K562 (cell line): ENCODE measurements at regions not wholly inside any gene's neighbourhood (a gene's known extent, or its start where the extent isn't known, plus 50 kb on each side); places are given as distances from the start of the nearest gene placed in this dataset.

Experiments used
- ATAC-seq: fragments of 200-7000 bp; cut with Tn5 transposase; 3 replicates; pipeline ENCODE4 v1.9.1; 2020; ENCODE audit warnings: moderate library complexity
- BruUV-seq: library from RNA; stranded (reverse); fragments of 400-500 nt; replicated peaks from 2 replicates; lab custom pipeline; 2021; lab: Mats Ljungman, UMichigan
- CTCF ChIA-PET: fragments of 300-600 bp; formaldehyde crosslinking; extraction: SDS; loops from one replicate; lab custom pipeline; 2021; ENCODE audit warnings: low intra/inter-chr PET ratio; lab: Yijun Ruan, JAX
- POLR2A ChIA-PET: fragments of 300-600, 350-650 bp; sonication (Branson Sonifier 250); formaldehyde crosslinking; extraction: SDS; loops from one replicate; lab custom pipeline; 2021; ENCODE audit warnings: antibody characterized with exemption, inconsistent platforms; lab: Yijun Ruan, JAX
- DNase-seq, 4 experiments: peaks; one replicate each; pipeline versions ENCODE4 v3.0.0 to v3.0.0-alpha.2; 2011 to 2018; ENCODE audit warnings: low spot score in 3 of 4, mixed read lengths in 3 of 4; ENCODE audit errors: extremely low read depth in 1 of 4
- FAIRE-seq: peaks from 2 replicates; lab custom pipeline; 2011; peaks lifted over from hg19 to GRCh38; lab: Jason Lieb, UNC
- H2AFZ ChIP-seq: 2 replicates; pipeline ENCODE4 v1.6.0; 2011; ENCODE audit warnings: low read depth, low read length, control low read depth, inconsistent platforms
- H3K27ac ChIP-seq: fragments of 200-600 bp; 3 replicates; pipeline ENCODE4 v1.8.0; 2011; ENCODE audit warnings: low read depth, mild to moderate bottlenecking, control low read depth, inconsistent platforms, low read length, moderate library complexity, mixed read lengths; ENCODE audit errors: extremely low read depth
- H3K27me3 ChIP-seq, 2 experiments: fragments of 300-600 bp in 1 of 2; 2 replicates in 1 of 2; 3 replicates in 1 of 2; pipeline versions ENCODE4 v1.6.0 to v1.8.0; 2011; ENCODE audit warnings: inconsistent platforms in 2 of 2, low read length in 2 of 2, mild to moderate bottlenecking in 1 of 2, mixed read lengths in 1 of 2, moderate library complexity in 1 of 2; ENCODE audit not compliant: control insufficient read depth in 2 of 2, insufficient read depth in 2 of 2
- H3K36me3 ChIP-seq: fragments of 300-600 bp; 3 replicates; pipeline ENCODE4 v1.8.0; 2011; ENCODE audit warnings: mild to moderate bottlenecking, low read length, inconsistent platforms; ENCODE audit not compliant: control insufficient read depth, insufficient read depth
- H3K4me1 ChIP-seq, 2 experiments: fragments of 200-600 bp in 1 of 2; replicated peaks in 1 of 2; 2 replicates in 1 of 2; 3 replicates in 1 of 2; pipeline versions ENCODE4 v1.5.1 to v1.8.0; 2011; ENCODE audit warnings: inconsistent platforms in 2 of 2, low read length in 2 of 2, mild to moderate bottlenecking in 1 of 2, mixed read lengths in 1 of 2, moderate library complexity in 1 of 2; ENCODE audit not compliant: control insufficient read depth in 2 of 2, insufficient read depth in 2 of 2
- H3K4me2 ChIP-seq: 2 replicates; pipeline ENCODE4 v1.6.1; 2011; ENCODE audit warnings: low read length, control low read depth, inconsistent platforms, mixed read lengths; ENCODE audit not compliant: insufficient read depth
- H3K4me3 ChIP-seq: fragments of 200-600 bp; sonication (generic), shearing (Covaris generic); 2 replicates; pipeline ENCODE4 v1.5.1; 2016; ENCODE audit warnings: control low read depth, inconsistent platforms
- H3K79me2 ChIP-seq: fragments of 200-600 bp; 3 replicates; pipeline ENCODE4 v1.8.0; 2011; ENCODE audit warnings: low read length, inconsistent platforms; ENCODE audit not compliant: control insufficient read depth, insufficient read depth
- H3K9ac ChIP-seq, 2 experiments: 2 replicates each; pipeline versions ENCODE4 v1.6.0 to v1.6.1; 2011; ENCODE audit warnings: low read depth in 2 of 2, low read length in 2 of 2, control low read depth in 1 of 2, inconsistent platforms in 1 of 2, mild to moderate bottlenecking in 1 of 2, mixed read lengths in 1 of 2; ENCODE audit not compliant: insufficient read depth in 1 of 2
- H3K9me1 ChIP-seq: one replicate; pipeline ENCODE4 v1.6.0; 2011; ENCODE audit warnings: inconsistent platforms, mild to moderate bottlenecking, low read length, moderate library complexity; ENCODE audit not compliant: control insufficient read depth, insufficient read depth
- H3K9me3 ChIP-seq: replicated peaks from 2 replicates; pipeline ENCODE4 v1.5.1; 2011; ENCODE audit warnings: low read depth, low read length, inconsistent platforms; ENCODE audit not compliant: control insufficient read depth, insufficient read depth
- H4K20me1 ChIP-seq: replicated peaks from 2 replicates; pipeline ENCODE4 v1.6.1; 2011; ENCODE audit warnings: low read length, inconsistent platforms, mixed read lengths; ENCODE audit not compliant: control insufficient read depth, insufficient read depth
- RBM34 ChIP-seq: fragments of 200-400 bp; formaldehyde crosslinking; IDR thresholded peaks from 2 replicates; pipeline ENCODE4 v1.6.1; 2018; ENCODE audit warnings: low read length, borderline replicate concordance; ENCODE audit not compliant: insufficient read depth
- WGBS: fragments of 100-300 bp; shearing (Covaris generic); methylation state at CpG from one replicate; pipeline ENCODE4 v1.1.6; 2016; ENCODE audit warnings: low coverage, mixed read lengths; ENCODE audit not compliant: insufficient coverage; ENCODE audit errors: missing lambda C conversion rate; 5-methylcytosine and 5-hydroxymethylcytosine counted together
- in situ Hi-C: fragments of 300-500 bp; cut with MboI; formaldehyde crosslinking; loops from 4 replicates; pipeline ENCODE4 v1.15.0; 2018; ENCODE audit warnings: inconsistent platforms, mixed read lengths
- intact Hi-C: fragments of 100-400 bp; cut with micrococcal nuclease; formaldehyde crosslinking; loops from 2 replicates; pipeline ENCODE4 v1.14.2; 2022
- TF ChIP-seq, protein P1 (sequence below), 3 experiments: fragments of 200-800 bp in 1 of 3; fragments of 250-450 bp in 1 of 3; fragments of 450-650 bp in 1 of 3; sonication (Bioruptor Pico) in 1 of 3; sonication (Bioruptor generic) in 1 of 3; formaldehyde crosslinking in 1 of 3; IDR thresholded peaks; 2 replicates each; pipeline versions ENCODE4 v1.6.1 to v1.8.0; 2016 to 2022; ENCODE audit warnings: mild to moderate bottlenecking in 2 of 3, missing genetic modification characterization in 2 of 3, missing compliant biosample characterization in 1 of 3, moderate library complexity in 1 of 3

GRCh38 chr2:104952976-104953375, 84.9 kb upstream of the MRPS9 start:
- H3K36me3 ChIP-seq = no peaks in the 10 kb centered on the region
- H3K27ac ChIP-seq = no peak overlapping the region
- POLR2A ChIA-PET = no interaction called here
- TF ChIP-seq, protein P1, sequence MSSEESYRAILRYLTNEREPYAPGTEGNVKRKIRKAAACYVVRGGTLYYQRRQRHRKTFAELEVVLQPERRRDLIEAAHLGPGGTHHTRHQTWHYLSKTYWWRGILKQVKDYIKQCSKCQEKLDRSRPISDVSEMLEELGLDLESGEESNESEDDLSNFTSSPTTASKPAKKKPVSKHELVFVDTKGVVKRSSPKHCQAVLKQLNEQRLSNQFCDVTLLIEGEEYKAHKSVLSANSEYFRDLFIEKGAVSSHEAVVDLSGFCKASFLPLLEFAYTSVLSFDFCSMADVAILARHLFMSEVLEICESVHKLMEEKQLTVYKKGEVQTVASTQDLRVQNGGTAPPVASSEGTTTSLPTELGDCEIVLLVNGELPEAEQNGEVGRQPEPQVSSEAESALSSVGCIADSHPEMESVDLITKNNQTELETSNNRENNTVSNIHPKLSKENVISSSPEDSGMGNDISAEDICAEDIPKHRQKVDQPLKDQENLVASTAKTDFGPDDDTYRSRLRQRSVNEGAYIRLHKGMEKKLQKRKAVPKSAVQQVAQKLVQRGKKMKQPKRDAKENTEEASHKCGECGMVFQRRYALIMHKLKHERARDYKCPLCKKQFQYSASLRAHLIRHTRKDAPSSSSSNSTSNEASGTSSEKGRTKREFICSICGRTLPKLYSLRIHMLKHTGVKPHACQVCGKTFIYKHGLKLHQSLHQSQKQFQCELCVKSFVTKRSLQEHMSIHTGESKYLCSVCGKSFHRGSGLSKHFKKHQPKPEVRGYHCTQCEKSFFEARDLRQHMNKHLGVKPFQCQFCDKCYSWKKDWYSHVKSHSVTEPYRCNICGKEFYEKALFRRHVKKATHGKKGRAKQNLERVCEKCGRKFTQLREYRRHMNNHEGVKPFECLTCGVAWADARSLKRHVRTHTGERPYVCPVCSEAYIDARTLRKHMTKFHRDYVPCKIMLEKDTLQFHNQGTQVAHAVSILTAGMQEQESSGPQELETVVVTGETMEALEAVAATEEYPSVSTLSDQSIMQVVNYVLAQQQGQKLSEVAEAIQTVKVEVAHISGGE (CRISPR knock-in tag; IDR thresholded peaks at IDR 0.05) = no peak
- H2AFZ ChIP-seq = no peak overlapping the region
- DNase-seq (no peak), ATAC-seq (no peak), FAIRE-seq (no peak)
- H3K4me3 ChIP-seq = no peak overlapping the region
- H3K9me3 ChIP-seq = no peaks in the 10 kb centered on the region
- H3K9ac ChIP-seq = no peak overlapping the region
- H4K20me1 ChIP-seq = no peaks in the 10 kb centered on the region
- H3K9me1 ChIP-seq = no peaks in the 10 kb centered on the region
- CTCF ChIA-PET = no interaction called here
- in situ Hi-C loops (no loop called here), intact Hi-C loops (no loop called here)
- H3K27me3 ChIP-seq = peaks cover 2 to 3% of the 10 kb centered on the region in 2 experiments; a peak in 2 of 5 replicates
- H3K4me1 ChIP-seq = no peaks in the 10 kb centered on the region
- WGBS = 0% methylated on average over 4 of the region's 4 CpGs
- no peaks in the 10 kb centered on the region for H3K79me2 ChIP-seq
- H3K4me2 ChIP-seq = no peak overlapping the region
- BruUV-seq = no TSS peak

- Histone ChIP-seq H3K9ac (no peak overlapping the region), H3K9me3 (no peaks in the 10 kb centered on the region), H3K27me3 (peaks cover 0 to 8% of the 10 kb centered on the region in 2 experiments; a peak in 2 of 5 replicates), H3K4me3 (no peak overlapping the region), H3K9me1 (no peaks in the 10 kb centered on the region), H4K20me1 (no peaks in the 10 kb centered on the region), H2AFZ (no peak overlapping the region), H3K4me1 (no peaks in the 10 kb centered on the region), H3K27ac (no peak overlapping the region), H3K36me3 (no peaks in the 10 kb centered on the region), H3K79me2 (no peaks in the 10 kb centered on the region), H3K4me2 (no peak overlapping the region)
- in situ Hi-C loops = no loop called here
- DNase-seq (no peak), ATAC-seq (no peak), FAIRE-seq (no peak)
- no TSS peak for BruUV-seq
- CTCF ChIA-PET = no interaction called here
- TF ChIP-seq RBM34 = no peak
- intact Hi-C loops = no loop called here
- POLR2A ChIA-PET = no interaction called here
Measured at GRCh38 chr2:104965900-104966299, 72.0 kb upstream of the MRPS9 start.
